SK-N-SH (cell line): ENCODE measurements at regions not wholly inside any gene's neighbourhood (a gene's known extent, or its start where the extent isn't known, plus 50 kb on each side); places are given as distances from the start of the nearest gene placed in this dataset.

Experiments used
- CTCF ChIA-PET: fragments of 300-600, 350-600 bp; formaldehyde crosslinking; extraction: SDS; loops from one replicate; lab custom pipeline; 2021; lab: Yijun Ruan, JAX
- POLR2A ChIA-PET: fragments of 350-600 bp; sonication (Branson Sonifier 250); formaldehyde crosslinking; extraction: SDS; loops from one replicate; lab custom pipeline; 2020; ENCODE audit warnings: antibody characterized with exemption, inconsistent platforms; lab: Yijun Ruan, JAX
- DNase-seq: peaks from one replicate; pipeline ENCODE4 v3.0.0; 2012
- H2AFZ ChIP-seq: fragments of 200-600 bp; sonication (generic); 2 replicates; pipeline ENCODE4 v1.8.1; 2016; ENCODE audit warnings: antibody characterized with exemption, mild to moderate bottlenecking, low read depth
- H3F3A ChIP-seq: fragments of 200-600 bp; sonication (generic); replicated peaks from 2 replicates; pipeline ENCODE3; 2016; ENCODE audit warnings: antibody characterized with exemption, mild to moderate bottlenecking; ENCODE audit not compliant: insufficient read depth
- H3K27ac ChIP-seq, 2 experiments: fragments of 200-500 bp in 1 of 2; fragments of 200-600 bp in 1 of 2; sonication (Bioruptor generic) in 1 of 2; sonication (generic), shearing (Covaris generic) in 1 of 2; 2 replicates each; pipeline versions ENCODE4 v1.5.1 to v1.6.1; 2014 to 2016; ENCODE audit warnings: low read depth in 2 of 2, inconsistent platforms in 1 of 2, low read length in 1 of 2, mild to moderate bottlenecking in 1 of 2, mixed read lengths in 1 of 2
- H3K27me3 ChIP-seq: fragments of 200-600 bp; sonication (generic), shearing (Covaris generic); 2 replicates; pipeline ENCODE4 v1.6.1; 2016; ENCODE audit warnings: mixed run types; ENCODE audit not compliant: insufficient read depth
- H3K36me3 ChIP-seq, 2 experiments: fragments of 200-500 bp in 1 of 2; fragments of 200-600 bp in 1 of 2; sonication (Bioruptor generic) in 1 of 2; sonication (generic) in 1 of 2; replicated peaks in 1 of 2; 2 replicates each; pipeline versions ENCODE3 to v1.5.1; 2014 to 2016; ENCODE audit warnings: low read length in 1 of 2, mild to moderate bottlenecking in 1 of 2; ENCODE audit not compliant: insufficient read depth in 2 of 2, control insufficient read depth in 1 of 2
- H3K4me1 ChIP-seq, 2 experiments: fragments of 200-500 bp in 1 of 2; fragments of 200-600 bp in 1 of 2; sonication (Bioruptor generic) in 1 of 2; sonication (generic), shearing (Covaris generic) in 1 of 2; 2 replicates each; pipeline versions ENCODE4 v1.5.1 to v1.6.1; 2014 to 2016; ENCODE audit warnings: low read depth in 1 of 2, low read length in 1 of 2, mixed run types in 1 of 2; ENCODE audit not compliant: insufficient read depth in 2 of 2, control insufficient read depth in 1 of 2
- H3K4me2 ChIP-seq: fragments of 200-600 bp; sonication (generic), shearing (Covaris generic); 2 replicates; pipeline ENCODE4 v1.6.1; 2017; ENCODE audit warnings: mixed run types
- H3K4me3 ChIP-seq, 2 experiments: fragments of 200-500 bp in 1 of 2; fragments of 200-600 bp in 1 of 2; sonication (Bioruptor generic) in 1 of 2; sonication (generic), shearing (Covaris generic) in 1 of 2; 2 replicates each; pipeline versions ENCODE4 v1.5.1 to v1.8.1; 2014 to 2016; ENCODE audit warnings: low read depth in 2 of 2, inconsistent platforms in 1 of 2, low read length in 1 of 2, mild to moderate bottlenecking in 1 of 2, mixed read lengths in 1 of 2, moderate library complexity in 1 of 2
- H3K79me2 ChIP-seq: fragments of 200-600 bp; sonication (generic); 2 replicates; pipeline ENCODE4 v1.8.1; 2017; ENCODE audit warnings: mild to moderate bottlenecking; ENCODE audit not compliant: insufficient read depth
- H3K9ac ChIP-seq: fragments of 200-600 bp; sonication (generic); 2 replicates; pipeline ENCODE4 v1.6.1; 2017; ENCODE audit warnings: mixed run types
- H3K9me2 ChIP-seq: fragments of 200-600 bp; sonication (generic); 2 replicates; pipeline ENCODE4 v1.6.1; 2017; ENCODE audit warnings: mixed run types
- H3K9me3 ChIP-seq: fragments of 200-600 bp; sonication (generic); 2 replicates; pipeline ENCODE4 v1.6.1; 2017; ENCODE audit warnings: mixed run types, mild to moderate bottlenecking, moderate library complexity
- H4K20me1 ChIP-seq: fragments of 200-600 bp; sonication (generic); 2 replicates; pipeline ENCODE4 v1.6.1; 2017; ENCODE audit warnings: mild to moderate bottlenecking, mixed run types; ENCODE audit not compliant: insufficient read depth
- ELF1 ChIP-seq: IDR thresholded peaks from 2 replicates; pipeline ENCODE4 v1.4.0; 2012
- EP300 ChIP-seq, 2 experiments: IDR thresholded peaks; 2 replicates each; pipeline versions ENCODE4 v1.4.0 to v1.6.1; 2012; ENCODE audit warnings: borderline replicate concordance in 1 of 2, low read depth in 1 of 2, low read length in 1 of 2
- EZH2phosphoT487 ChIP-seq: fragments of 200-600 bp; sonication (generic); IDR thresholded peaks from 2 replicates; pipeline ENCODE4 v1.6.1; 2017; ENCODE audit warnings: low read depth, mixed run types, mild to moderate bottlenecking, antibody characterized with exemption, moderate library complexity, borderline replicate concordance
- FOSL2 ChIP-seq: IDR thresholded peaks from 2 replicates; pipeline ENCODE4 v1.4.0; 2012; ENCODE audit warnings: low read depth, mild to moderate bottlenecking, moderate library complexity, borderline replicate concordance
- FOXM1 ChIP-seq: IDR thresholded peaks from 2 replicates; pipeline ENCODE4 v1.4.0; 2012; ENCODE audit warnings: low read depth, mild to moderate bottlenecking
- MEF2A ChIP-seq: IDR thresholded peaks from 2 replicates; pipeline ENCODE4 v1.4.0; 2012; ENCODE audit warnings: low read depth, borderline replicate concordance
- MXI1 ChIP-seq: IDR thresholded peaks from 2 replicates; pipeline ENCODE4 v1.6.1; 2012; ENCODE audit warnings: mild to moderate bottlenecking, low read depth, low read length, improper control_type of control experiment
- NFIC ChIP-seq: IDR thresholded peaks from 2 replicates; pipeline ENCODE4 v1.4.0; 2012; ENCODE audit warnings: borderline replicate concordance
- RAD21 ChIP-seq: IDR thresholded peaks from 2 replicates; pipeline ENCODE4 v1.6.1; 2012; ENCODE audit warnings: mild to moderate bottlenecking, low read length
- RCOR1 ChIP-seq: fragments of 150-350 bp; IDR thresholded peaks from 2 replicates; pipeline ENCODE4 v1.6.1; 2017; ENCODE audit warnings: antibody characterized with exemption, low read length
- SIN3A ChIP-seq: IDR thresholded peaks from 2 replicates; pipeline ENCODE4 v1.6.1; 2012; ENCODE audit warnings: low read depth, mild to moderate bottlenecking, low read length, moderate library complexity, borderline replicate concordance
- SMC3 ChIP-seq: IDR thresholded peaks from 2 replicates; pipeline ENCODE4 v1.6.1; 2012; ENCODE audit warnings: low read depth, low read length, improper control_type of control experiment
- TAF1 ChIP-seq: IDR thresholded peaks from 2 replicates; pipeline ENCODE4 v1.6.1; 2012; ENCODE audit warnings: low read depth, mild to moderate bottlenecking, low read length, moderate library complexity, borderline replicate concordance
- YY1 ChIP-seq: IDR thresholded peaks from 2 replicates; pipeline ENCODE4 v1.4.0; 2012; ENCODE audit warnings: low read depth, mild to moderate bottlenecking
- WGBS: methylation state at CpG from one replicate; pipeline ENCODE4 v1.1.6; 2017; ENCODE audit warnings: low lambda C conversion rate; 5-methylcytosine and 5-hydroxymethylcytosine counted together
- TF ChIP-seq, protein P1 (sequence below): fragments of 150-350 bp; IDR thresholded peaks from 2 replicates; pipeline ENCODE4 v1.6.1; 2016; ENCODE audit warnings: mild to moderate bottlenecking, low read depth, low read length
- TF ChIP-seq, protein P2 (sequence below): IDR thresholded peaks from 2 replicates; pipeline ENCODE4 v1.6.1; 2012; ENCODE audit warnings: mild to moderate bottlenecking, low read depth, low read length, moderate library complexity
- TF ChIP-seq, protein P3 (sequence below): fragments of 200-600 bp; sonication (generic); IDR thresholded peaks from 2 replicates; pipeline ENCODE4 v1.6.1; 2017; ENCODE audit warnings: antibody characterized with exemption, mild to moderate bottlenecking, moderate library complexity

DNA sequence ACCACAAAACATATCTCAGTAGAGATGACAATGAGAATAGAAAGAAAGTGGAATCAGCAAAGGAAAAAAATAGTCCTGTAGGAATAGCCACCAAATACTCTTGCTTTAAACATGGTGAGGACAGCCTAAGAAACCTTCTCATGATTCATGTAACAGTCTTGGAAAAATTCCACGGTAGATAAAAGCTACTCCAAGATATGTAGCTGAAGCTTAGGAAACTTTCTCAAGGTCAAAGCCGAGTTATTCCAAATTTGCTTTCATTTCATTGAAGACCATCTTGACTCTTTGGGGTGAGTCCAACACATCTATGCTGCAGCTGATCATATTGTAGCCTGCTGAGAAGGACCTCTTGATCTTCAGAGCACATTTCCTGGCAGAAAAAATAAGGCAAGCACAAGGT, 157.6 kb downstream of the PAH start (continued):
- TF ChIP-seq EP300 (IDR thresholded peaks at IDR 0.05; ENCODE audit: borderline replicate concordance in 1 of 2, low read depth in 1 of 2, low read length in 1 of 2) (no peak), TAF1 (no peak), NFIC (no peak), MEF2A (no peak), ELF1 (no peak), RCOR1 (no peak)

DNA sequence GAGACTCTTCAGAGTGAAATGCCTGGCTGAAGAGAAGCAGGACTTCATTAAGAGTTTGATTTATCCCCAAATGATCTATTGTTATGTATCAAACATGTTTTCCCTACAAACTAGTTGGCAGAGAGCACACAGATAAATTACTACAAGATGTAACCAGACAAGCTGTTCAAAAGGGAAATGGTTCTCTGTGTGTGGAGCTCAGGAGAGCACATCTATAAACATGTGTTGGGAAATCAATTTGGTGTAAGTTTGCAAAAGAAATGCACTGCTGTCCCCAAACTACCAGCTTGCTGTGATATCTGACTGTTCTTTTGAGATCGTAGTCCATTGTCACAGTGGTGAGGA, 159.2 kb downstream of the PAH start:
- no peak for DNase-seq
- CTCF ChIA-PET, result interaction anchor here (2.1 kb wide), 1 partner anchor 10 kb away, joined by 9 read pairs; no protein-coding TSS in a partner anchor

More for the DNA sequence above, 159.2 kb downstream of the PAH start:
- no peak overlapping the region for H3K4me2 ChIP-seq
- no peaks in the 10 kb centered on the region for H4K20me1 ChIP-seq
- no peak overlapping the region; a peak in 1 of 4 replicates for H3K27ac ChIP-seq
- TF ChIP-seq FOXM1, result no peak
- no peak for TF ChIP-seq YY1
- no peak for TF ChIP-seq RCOR1
- TF ChIP-seq SIN3A, result no peak
- TF ChIP-seq, protein P1, sequence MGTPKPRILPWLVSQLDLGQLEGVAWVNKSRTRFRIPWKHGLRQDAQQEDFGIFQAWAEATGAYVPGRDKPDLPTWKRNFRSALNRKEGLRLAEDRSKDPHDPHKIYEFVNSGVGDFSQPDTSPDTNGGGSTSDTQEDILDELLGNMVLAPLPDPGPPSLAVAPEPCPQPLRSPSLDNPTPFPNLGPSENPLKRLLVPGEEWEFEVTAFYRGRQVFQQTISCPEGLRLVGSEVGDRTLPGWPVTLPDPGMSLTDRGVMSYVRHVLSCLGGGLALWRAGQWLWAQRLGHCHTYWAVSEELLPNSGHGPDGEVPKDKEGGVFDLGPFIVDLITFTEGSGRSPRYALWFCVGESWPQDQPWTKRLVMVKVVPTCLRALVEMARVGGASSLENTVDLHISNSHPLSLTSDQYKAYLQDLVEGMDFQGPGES, result no peak
- TF ChIP-seq FOSL2, result no peak
- no peak for TF ChIP-seq NFIC
- no peak for TF ChIP-seq SMC3
- no peak for TF ChIP-seq MEF2A
- no peak for TF ChIP-seq EZH2phosphoT487
- no peak for TF ChIP-seq MXI1
- TF ChIP-seq, protein P2, sequence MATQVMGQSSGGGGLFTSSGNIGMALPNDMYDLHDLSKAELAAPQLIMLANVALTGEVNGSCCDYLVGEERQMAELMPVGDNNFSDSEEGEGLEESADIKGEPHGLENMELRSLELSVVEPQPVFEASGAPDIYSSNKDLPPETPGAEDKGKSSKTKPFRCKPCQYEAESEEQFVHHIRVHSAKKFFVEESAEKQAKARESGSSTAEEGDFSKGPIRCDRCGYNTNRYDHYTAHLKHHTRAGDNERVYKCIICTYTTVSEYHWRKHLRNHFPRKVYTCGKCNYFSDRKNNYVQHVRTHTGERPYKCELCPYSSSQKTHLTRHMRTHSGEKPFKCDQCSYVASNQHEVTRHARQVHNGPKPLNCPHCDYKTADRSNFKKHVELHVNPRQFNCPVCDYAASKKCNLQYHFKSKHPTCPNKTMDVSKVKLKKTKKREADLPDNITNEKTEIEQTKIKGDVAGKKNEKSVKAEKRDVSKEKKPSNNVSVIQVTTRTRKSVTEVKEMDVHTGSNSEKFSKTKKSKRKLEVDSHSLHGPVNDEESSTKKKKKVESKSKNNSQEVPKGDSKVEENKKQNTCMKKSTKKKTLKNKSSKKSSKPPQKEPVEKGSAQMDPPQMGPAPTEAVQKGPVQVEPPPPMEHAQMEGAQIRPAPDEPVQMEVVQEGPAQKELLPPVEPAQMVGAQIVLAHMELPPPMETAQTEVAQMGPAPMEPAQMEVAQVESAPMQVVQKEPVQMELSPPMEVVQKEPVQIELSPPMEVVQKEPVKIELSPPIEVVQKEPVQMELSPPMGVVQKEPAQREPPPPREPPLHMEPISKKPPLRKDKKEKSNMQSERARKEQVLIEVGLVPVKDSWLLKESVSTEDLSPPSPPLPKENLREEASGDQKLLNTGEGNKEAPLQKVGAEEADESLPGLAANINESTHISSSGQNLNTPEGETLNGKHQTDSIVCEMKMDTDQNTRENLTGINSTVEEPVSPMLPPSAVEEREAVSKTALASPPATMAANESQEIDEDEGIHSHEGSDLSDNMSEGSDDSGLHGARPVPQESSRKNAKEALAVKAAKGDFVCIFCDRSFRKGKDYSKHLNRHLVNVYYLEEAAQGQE, result no peak
- TF ChIP-seq, protein P3, sequence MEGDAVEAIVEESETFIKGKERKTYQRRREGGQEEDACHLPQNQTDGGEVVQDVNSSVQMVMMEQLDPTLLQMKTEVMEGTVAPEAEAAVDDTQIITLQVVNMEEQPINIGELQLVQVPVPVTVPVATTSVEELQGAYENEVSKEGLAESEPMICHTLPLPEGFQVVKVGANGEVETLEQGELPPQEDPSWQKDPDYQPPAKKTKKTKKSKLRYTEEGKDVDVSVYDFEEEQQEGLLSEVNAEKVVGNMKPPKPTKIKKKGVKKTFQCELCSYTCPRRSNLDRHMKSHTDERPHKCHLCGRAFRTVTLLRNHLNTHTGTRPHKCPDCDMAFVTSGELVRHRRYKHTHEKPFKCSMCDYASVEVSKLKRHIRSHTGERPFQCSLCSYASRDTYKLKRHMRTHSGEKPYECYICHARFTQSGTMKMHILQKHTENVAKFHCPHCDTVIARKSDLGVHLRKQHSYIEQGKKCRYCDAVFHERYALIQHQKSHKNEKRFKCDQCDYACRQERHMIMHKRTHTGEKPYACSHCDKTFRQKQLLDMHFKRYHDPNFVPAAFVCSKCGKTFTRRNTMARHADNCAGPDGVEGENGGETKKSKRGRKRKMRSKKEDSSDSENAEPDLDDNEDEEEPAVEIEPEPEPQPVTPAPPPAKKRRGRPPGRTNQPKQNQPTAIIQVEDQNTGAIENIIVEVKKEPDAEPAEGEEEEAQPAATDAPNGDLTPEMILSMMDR, result no peak
- TF ChIP-seq RAD21, result no peak
- H3K9me3 ChIP-seq, result no peaks in the 10 kb centered on the region
- H3K36me3 ChIP-seq, result no peaks in the 10 kb centered on the region
- no peaks in the 10 kb centered on the region for H3K4me1 ChIP-seq
- no peaks in the 10 kb centered on the region for H3F3A ChIP-seq
- no peaks in the 10 kb centered on the region for H3K27me3 ChIP-seq
- no peaks in the 10 kb centered on the region for H3K9me2 ChIP-seq
- POLR2A ChIA-PET, result no interaction called here
- 12% methylated on average over 1 of the region's 1 CpG for WGBS
- H3K4me3 ChIP-seq, result no peak overlapping the region
- 0 out of 2 replicates have a peak overlapping the region, but pooled peaks have one; percentile 14 for H2AFZ ChIP-seq
- no peaks in the 10 kb centered on the region for H3K79me2 ChIP-seq
- no peak overlapping the region for H3K9ac ChIP-seq
